ENCODE measurements at regions not wholly inside any gene's neighbourhood (a gene's known extent, or its start where the extent isn't known, plus 50 kb on each side); places are given as distances from the start of the nearest gene placed in this dataset.

DNA sequence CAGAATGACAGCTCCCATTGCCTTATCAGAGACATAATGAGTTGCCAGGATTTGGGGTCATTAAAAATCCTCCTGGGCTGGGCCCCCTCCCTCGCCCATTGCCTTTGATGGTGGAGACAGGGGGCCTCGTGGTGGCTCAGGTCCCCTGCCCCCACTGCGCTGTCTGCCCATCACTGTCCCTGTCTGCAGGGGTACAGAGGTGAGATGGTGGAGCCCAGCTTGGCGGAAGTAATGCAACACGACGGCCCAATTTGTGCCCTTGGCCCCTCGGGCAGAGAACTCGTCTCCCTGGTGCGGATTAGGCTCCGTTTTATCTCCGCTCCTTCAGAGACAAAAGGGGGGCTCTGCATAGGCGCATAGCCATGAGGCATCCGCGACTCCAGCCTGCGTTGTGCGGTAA is 152.4 kb upstream of the UNC5B start:
- Histone ChIP-seq H3K4me3 (ENCODE audit: low read depth, low read length) (no peak overlapping the region), H3K79me2 (ENCODE audit: control insufficient read depth, insufficient read depth, low read length, unreplicated experiment) (no peaks in the 10 kb centered on the region), H3K27ac (ENCODE audit: low read depth, low read length) (no peak overlapping the region), H3K36me3 (ENCODE audit: insufficient read depth, low read length) (no peaks in the 10 kb centered on the region), H2AFZ (ENCODE audit: low read length, unreplicated experiment) (no peak overlapping the region), H3K4me1 (ENCODE audit: control insufficient read depth, insufficient read depth, low read length, unreplicated experiment) (no peaks in the 10 kb centered on the region), H3K27me3 (ENCODE audit: insufficient read depth, low read length) (peaks cover 47% of the 10 kb centered on the region)

DNA sequence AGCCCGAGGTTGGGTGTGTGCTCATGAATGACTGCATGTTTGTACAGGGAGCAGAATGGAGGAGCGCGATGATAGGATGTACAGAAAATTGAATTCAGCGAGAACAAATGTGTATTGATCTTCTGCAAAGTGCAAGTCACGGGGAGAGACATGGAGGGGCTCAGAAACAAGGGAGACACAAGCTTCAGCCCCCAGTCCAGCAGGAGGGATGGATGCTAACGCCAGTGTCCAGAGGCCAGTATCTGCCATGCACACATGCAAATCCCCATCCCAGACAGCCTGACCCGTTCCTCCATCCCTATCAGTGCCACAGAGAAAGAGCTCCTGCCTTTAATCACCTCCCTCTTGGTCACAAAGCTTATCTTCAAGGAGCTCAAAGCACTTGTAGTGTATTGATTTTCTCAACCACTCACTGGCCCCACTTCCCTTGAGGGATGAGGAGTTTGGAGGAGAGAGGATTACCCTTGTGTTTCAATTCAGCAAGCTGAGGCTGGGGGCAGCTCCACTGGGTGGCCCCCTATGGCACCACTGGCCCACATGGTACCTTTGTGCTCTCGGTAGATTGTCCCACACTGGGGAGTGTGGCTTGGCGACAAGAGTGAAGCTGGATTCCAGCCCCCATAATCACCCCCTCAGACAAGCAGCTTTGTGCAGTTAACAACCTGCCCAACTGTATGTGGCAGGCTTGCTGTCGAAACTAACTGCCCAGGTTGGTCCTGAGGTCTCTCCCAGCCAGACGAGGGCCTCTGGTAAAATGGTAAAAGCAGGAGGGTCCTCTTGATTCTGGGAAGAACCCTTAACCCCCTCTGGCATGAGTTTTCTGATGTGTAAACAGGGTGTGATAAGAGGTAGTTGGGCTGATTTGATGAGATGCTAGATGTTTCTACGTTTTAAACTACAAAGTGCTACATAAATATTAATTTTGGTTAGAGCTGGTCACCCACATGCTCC is 151.6 kb upstream of the UNC5B start:
- H3K36me3 ChIP-seq (ENCODE audit: insufficient read depth, low read length) = no peaks in the 10 kb centered on the region
- H3K4me1 ChIP-seq (ENCODE audit: control insufficient read depth, insufficient read depth, low read length, unreplicated experiment) = no peaks in the 10 kb centered on the region
- no peak overlapping the region for H3K4me3 ChIP-seq (ENCODE audit: low read depth, low read length)
- no peaks in the 10 kb centered on the region for H3K79me2 ChIP-seq (ENCODE audit: control insufficient read depth, insufficient read depth, low read length, unreplicated experiment)
- no peak overlapping the region for H2AFZ ChIP-seq (ENCODE audit: low read length, unreplicated experiment)
- H3K27ac ChIP-seq (ENCODE audit: low read depth, low read length) = no peak overlapping the region
- peaks cover 43% of the 10 kb centered on the region for H3K27me3 ChIP-seq (ENCODE audit: insufficient read depth, low read length)

DNA sequence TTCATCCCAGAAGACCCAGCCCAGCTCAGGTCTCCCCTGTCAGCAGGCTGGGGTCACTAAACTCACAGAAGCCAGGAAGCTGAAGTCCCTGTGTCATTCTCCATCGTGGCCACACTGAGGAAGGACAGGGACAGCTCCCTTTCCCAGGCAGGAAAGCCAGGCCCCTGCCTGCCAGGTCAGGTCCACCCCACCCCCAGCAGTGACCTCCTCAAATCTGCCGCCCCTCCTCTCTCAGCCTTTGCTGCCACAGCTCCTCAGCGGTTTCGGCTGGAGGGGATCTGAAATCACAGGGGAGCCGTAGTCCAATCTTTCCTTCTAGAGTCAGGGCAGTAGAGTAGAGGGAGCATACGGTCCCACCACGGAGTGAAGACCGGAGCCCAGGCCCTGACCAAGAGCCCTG is 150.9 kb upstream of the UNC5B start:
- no peaks in the 10 kb centered on the region for H3K79me2 ChIP-seq (ENCODE audit: control insufficient read depth, insufficient read depth, low read length, unreplicated experiment)

DNA sequence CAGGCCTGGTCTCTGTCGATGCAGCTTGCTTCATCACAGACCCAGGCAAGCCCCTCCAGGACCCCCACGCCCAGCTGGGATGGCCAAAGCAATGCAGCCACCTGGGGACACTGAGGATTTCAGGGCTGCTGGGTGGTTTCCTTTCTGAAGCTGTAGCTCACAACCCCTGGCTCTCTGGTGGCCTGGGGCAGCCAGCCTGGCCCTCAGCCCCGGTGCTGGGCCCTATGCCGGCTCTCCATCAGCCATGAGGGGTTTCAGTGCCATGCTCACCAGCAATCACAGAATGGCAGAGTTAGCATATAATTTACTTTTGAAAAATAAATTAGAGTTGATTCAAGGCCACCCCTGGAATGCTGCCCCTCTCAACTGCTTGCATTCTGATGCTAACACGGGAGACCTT is 150.2 kb upstream of the UNC5B start:
- Histone ChIP-seq H3K4me1 (ENCODE audit: control insufficient read depth, insufficient read depth, low read length, unreplicated experiment) (no peaks in the 10 kb centered on the region), H3K27me3 (ENCODE audit: insufficient read depth, low read length) (peaks cover 31% of the 10 kb centered on the region), H3K79me2 (ENCODE audit: control insufficient read depth, insufficient read depth, low read length, unreplicated experiment) (no peaks in the 10 kb centered on the region), H3K36me3 (ENCODE audit: insufficient read depth, low read length) (no peaks in the 10 kb centered on the region), H2AFZ (ENCODE audit: low read length, unreplicated experiment) (no peak overlapping the region), H3K4me3 (ENCODE audit: low read depth, low read length) (no peak overlapping the region), H3K27ac (ENCODE audit: low read depth, low read length) (no peak overlapping the region)

More for the DNA sequence above, 150.9 kb upstream of the UNC5B start:
- peaks cover 37% of the 10 kb centered on the region for H3K27me3 ChIP-seq (ENCODE audit: insufficient read depth, low read length)
- H2AFZ ChIP-seq (ENCODE audit: low read length, unreplicated experiment) = no peak overlapping the region
- no peaks in the 10 kb centered on the region for H3K36me3 ChIP-seq (ENCODE audit: insufficient read depth, low read length)
- H3K4me1 ChIP-seq (ENCODE audit: control insufficient read depth, insufficient read depth, low read length, unreplicated experiment) = no peaks in the 10 kb centered on the region
- no peak overlapping the region for H3K27ac ChIP-seq (ENCODE audit: low read depth, low read length)
- no peak overlapping the region for H3K4me3 ChIP-seq (ENCODE audit: low read depth, low read length)

DNA sequence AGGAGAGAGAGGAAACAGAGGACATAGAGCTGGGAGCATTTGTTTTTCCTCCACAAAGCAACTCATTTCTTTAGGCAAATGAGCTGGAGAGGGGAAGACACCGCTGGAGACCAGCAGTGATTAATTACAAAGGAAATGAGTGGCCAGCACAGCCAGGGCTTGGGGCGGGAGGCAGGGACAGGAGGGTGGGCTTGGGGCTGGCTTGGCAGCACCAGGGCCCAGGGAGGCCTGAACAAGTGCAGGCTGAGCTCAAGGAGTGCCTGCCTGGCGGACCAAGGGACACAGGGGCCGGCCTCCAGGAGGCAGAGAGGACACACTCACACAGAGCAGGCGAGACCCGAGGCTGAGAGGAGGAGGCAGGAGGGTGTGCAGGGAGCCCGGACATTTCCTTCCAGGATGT is 149.0 kb upstream of the UNC5B start:
- Histone ChIP-seq H3K27me3 (ENCODE audit: insufficient read depth, low read length) (peaks cover 25% of the 10 kb centered on the region), H2AFZ (ENCODE audit: low read length, unreplicated experiment) (no peak overlapping the region), H3K4me1 (ENCODE audit: control insufficient read depth, insufficient read depth, low read length, unreplicated experiment) (no peaks in the 10 kb centered on the region), H3K79me2 (ENCODE audit: control insufficient read depth, insufficient read depth, low read length, unreplicated experiment) (no peaks in the 10 kb centered on the region), H3K27ac (ENCODE audit: low read depth, low read length) (no peak overlapping the region), H3K4me3 (ENCODE audit: low read depth, low read length) (no peak overlapping the region), H3K36me3 (ENCODE audit: insufficient read depth, low read length) (no peaks in the 10 kb centered on the region)

DNA sequence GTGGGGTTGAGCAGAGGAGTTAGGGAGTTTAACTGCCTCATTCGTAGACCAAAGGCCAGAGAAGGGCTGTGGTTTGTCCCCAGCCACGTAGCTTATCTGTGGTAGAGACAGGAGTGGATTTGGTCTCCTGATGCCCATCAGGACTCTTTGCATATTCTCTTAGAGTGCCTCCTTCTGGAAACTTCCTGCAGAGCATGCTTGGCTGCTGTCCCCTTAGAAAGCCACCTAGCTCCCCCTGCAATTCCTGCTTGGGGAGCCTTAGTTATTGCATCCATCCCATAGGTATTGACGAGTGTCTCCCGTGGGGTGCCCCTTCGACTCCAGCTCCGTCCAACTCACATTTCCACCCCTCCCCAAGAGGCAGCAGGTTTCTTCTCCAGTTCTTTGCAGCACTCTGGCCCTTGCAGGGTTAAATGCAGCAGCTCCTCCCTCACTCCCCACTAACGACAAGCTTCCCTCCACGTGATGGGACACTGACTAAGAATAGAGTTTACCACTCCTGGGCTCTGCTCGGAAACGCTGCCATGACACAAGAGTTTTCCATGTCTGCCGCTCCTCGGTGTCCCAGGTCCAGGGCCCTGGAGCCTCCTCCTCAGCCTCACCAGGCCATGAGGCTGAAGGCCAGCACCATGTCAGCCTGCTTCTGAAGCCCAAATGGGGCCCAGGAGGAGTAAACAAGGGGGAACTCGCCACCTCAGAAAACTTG is 147.8 kb upstream of the UNC5B start:
- H3K27ac ChIP-seq (ENCODE audit: low read depth, low read length) = no peak overlapping the region

DNA sequence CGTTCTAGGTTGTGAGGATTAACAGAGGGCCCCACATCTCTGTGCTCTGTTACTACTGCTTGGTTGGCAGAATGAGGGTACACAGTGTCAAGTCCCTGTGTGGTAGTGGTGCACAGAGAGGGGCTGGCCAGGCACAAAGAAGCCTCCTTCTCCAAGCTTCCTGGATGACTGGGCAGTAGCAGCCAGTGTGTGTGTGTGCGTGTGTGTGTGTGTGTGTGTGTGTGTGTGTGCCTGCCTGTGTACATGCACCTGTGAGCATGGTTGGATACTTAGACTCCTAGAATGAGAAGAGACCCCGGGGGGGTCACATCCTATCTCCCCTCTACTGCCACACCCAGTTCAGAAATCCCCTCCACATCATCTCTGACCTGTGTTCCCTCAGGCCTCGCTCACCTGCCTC is 146.7 kb upstream of the UNC5B start:
- Histone ChIP-seq H2AFZ (ENCODE audit: low read length, unreplicated experiment) (no peak overlapping the region), H3K27ac (ENCODE audit: low read depth, low read length) (no peak overlapping the region), H3K27me3 (ENCODE audit: insufficient read depth, low read length) (peaks cover 14% of the 10 kb centered on the region), H3K79me2 (ENCODE audit: control insufficient read depth, insufficient read depth, low read length, unreplicated experiment) (no peaks in the 10 kb centered on the region), H3K4me1 (ENCODE audit: control insufficient read depth, insufficient read depth, low read length, unreplicated experiment) (peaks cover 6% of the 10 kb centered on the region), H3K36me3 (ENCODE audit: insufficient read depth, low read length) (no peaks in the 10 kb centered on the region), H3K4me3 (ENCODE audit: low read depth, low read length) (no peak overlapping the region)

More for the DNA sequence above, 147.8 kb upstream of the UNC5B start:
- no peaks in the 10 kb centered on the region for H3K36me3 ChIP-seq (ENCODE audit: insufficient read depth, low read length)
- H3K4me3 ChIP-seq (ENCODE audit: low read depth, low read length) = no peak overlapping the region
- H3K27me3 ChIP-seq (ENCODE audit: insufficient read depth, low read length) = peaks cover 21% of the 10 kb centered on the region
- H3K79me2 ChIP-seq (ENCODE audit: control insufficient read depth, insufficient read depth, low read length, unreplicated experiment) = no peaks in the 10 kb centered on the region
- peaks cover 6% of the 10 kb centered on the region for H3K4me1 ChIP-seq (ENCODE audit: control insufficient read depth, insufficient read depth, low read length, unreplicated experiment)
- no peak overlapping the region for H2AFZ ChIP-seq (ENCODE audit: low read length, unreplicated experiment)

DNA sequence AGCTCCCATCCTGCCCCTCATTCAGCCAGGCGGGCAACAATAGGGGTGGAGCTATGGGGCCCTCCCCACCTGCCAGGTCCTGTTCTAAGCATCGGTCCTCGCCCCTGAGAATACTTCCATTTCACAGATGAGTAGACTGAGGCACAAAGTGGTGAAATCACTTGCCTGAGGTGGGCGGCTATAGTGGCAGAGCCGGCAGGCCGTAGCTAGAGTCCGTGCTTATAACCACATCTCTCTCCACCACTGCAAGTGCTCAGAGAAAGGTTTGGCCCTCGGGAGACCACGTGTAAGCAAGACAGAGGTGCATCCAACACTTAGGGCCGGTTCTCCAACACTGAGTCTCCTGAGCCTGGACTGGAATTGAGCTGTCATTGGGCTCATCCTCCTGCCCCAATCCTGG is 145.8 kb upstream of the UNC5B start:
- H3K36me3 ChIP-seq (ENCODE audit: insufficient read depth, low read length) = no peaks in the 10 kb centered on the region
- H3K27ac ChIP-seq (ENCODE audit: low read depth, low read length) = no peak overlapping the region
- H2AFZ ChIP-seq (ENCODE audit: low read length, unreplicated experiment) = no peak overlapping the region
- H3K4me1 ChIP-seq (ENCODE audit: control insufficient read depth, insufficient read depth, low read length, unreplicated experiment) = peaks cover 6% of the 10 kb centered on the region
- peaks cover 6% of the 10 kb centered on the region for H3K27me3 ChIP-seq (ENCODE audit: insufficient read depth, low read length)
- H3K4me3 ChIP-seq (ENCODE audit: low read depth, low read length) = no peak overlapping the region
- H3K79me2 ChIP-seq (ENCODE audit: control insufficient read depth, insufficient read depth, low read length, unreplicated experiment) = no peaks in the 10 kb centered on the region

DNA sequence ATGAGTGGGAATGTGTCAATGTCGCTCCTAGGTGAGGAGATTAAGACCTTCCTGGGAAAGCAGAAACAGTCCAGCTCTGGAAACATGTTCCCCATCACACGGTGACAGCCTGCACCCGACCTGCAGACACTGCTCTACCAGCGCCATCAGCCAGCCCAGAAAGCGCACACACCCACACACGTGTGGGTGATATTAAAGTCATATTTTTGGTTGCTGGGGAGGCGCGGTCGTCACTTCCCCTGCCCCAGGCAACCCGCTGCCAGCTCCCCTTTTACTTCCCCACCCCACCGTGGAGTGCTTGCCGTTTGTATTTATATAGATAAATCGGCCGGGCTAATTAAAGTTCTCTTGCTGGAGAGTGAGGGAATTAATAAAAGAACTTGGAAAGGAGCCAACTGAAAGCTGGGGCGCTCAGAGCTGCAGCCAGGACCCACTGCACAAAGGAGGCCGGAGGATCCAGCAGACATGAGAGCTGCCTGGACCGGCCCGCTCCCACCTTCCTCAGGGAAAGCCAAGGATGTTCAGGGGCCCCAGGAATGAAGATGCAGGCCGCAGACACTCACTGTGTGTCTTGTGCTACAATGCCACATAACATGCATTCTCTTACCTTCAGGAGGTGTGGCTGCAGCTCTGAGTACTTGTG is 145.2 kb upstream of the UNC5B start:
- H3K36me3 ChIP-seq (ENCODE audit: insufficient read depth, low read length) = no peaks in the 10 kb centered on the region
- H2AFZ ChIP-seq (ENCODE audit: low read length, unreplicated experiment) = no peak overlapping the region
- no peak overlapping the region for H3K4me3 ChIP-seq (ENCODE audit: low read depth, low read length)
- H3K27me3 ChIP-seq (ENCODE audit: insufficient read depth, low read length) = peaks cover 8% of the 10 kb centered on the region; the same call in 1 of the 2 replicates
- peaks cover 6% of the 10 kb centered on the region for H3K4me1 ChIP-seq (ENCODE audit: control insufficient read depth, insufficient read depth, low read length, unreplicated experiment)
- no peak overlapping the region for H3K27ac ChIP-seq (ENCODE audit: low read depth, low read length)
- H3K79me2 ChIP-seq (ENCODE audit: control insufficient read depth, insufficient read depth, low read length, unreplicated experiment) = no peaks in the 10 kb centered on the region

DNA sequence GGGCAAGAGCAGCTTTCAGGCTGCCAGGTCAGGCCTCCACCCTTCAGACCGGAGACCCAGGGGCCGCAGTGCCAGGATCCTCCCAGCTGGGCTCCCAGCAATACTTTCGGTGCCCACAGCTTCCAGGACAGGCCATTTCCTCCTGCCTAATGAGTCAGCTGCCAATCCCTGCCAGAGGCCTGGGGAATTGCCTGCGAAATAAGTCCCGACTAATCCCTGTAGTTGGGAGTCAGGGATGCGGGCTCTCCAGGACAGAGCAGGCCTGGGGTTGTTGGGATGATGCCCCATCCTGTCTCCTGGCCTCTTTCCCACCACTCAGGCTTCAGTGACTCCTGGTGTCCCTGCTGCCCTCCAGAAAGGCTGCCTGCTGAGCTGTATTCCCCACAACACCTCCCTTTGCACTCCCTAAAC is 143.5 kb upstream of the UNC5B start:
- Histone ChIP-seq H3K36me3 (ENCODE audit: insufficient read depth, low read length) (no peaks in the 10 kb centered on the region), H3K27me3 (ENCODE audit: insufficient read depth, low read length) (peaks cover 9% of the 10 kb centered on the region; the same call in 1 of the 2 replicates), H3K4me3 (ENCODE audit: low read depth, low read length) (no peak overlapping the region), H3K4me1 (ENCODE audit: control insufficient read depth, insufficient read depth, low read length, unreplicated experiment) (peaks cover 6% of the 10 kb centered on the region), H3K27ac (ENCODE audit: low read depth, low read length) (no peak overlapping the region), H2AFZ (ENCODE audit: low read length, unreplicated experiment) (no peak overlapping the region), H3K79me2 (ENCODE audit: control insufficient read depth, insufficient read depth, low read length, unreplicated experiment) (no peaks in the 10 kb centered on the region)

Data from ACC112 (cell line).